OCI-M2 (cell line): ENCODE measurements at regions not wholly inside any gene's neighbourhood (a gene's known extent, or its start where the extent isn't known, plus 50 kb on each side); places are given as distances from the start of the nearest gene placed in this dataset.
"Not testable (repeated sequence)": the region's sequence is repeated elsewhere in the genome, so short reads cannot be mapped to it uniquely, and the experiment has no call there.

ENCODE experiments used
- DNase-seq: peaks from one replicate; lab custom pipeline; 2025; ENCODE audit not compliant: unreplicated experiment; lab: John Stamatoyannopoulos, UW

GRCh38 chr2:48213646-48214045, 100.8 kb upstream of the FOXN2 start:
- no peak for DNase-seq

DNA sequence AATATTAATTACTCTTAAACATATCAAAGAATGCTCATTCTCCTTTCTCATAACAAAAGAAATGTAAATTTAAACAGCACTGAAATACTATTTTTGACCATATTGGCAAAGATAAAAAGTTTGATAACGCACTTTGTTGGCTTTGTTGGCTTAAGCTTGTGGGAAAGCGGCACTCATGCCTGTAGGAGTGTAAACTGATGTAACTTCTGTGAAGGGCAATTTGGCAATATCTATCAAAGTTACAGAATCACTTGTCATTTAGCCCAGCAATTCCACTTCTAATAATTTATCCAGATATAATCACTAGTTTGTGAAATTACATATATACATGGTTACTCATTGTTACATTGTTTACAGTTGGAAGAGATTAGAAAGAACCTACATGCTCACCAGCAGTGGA, 96.3 kb upstream of the FOXN2 start:
- DNase-seq = no peak

DNA sequence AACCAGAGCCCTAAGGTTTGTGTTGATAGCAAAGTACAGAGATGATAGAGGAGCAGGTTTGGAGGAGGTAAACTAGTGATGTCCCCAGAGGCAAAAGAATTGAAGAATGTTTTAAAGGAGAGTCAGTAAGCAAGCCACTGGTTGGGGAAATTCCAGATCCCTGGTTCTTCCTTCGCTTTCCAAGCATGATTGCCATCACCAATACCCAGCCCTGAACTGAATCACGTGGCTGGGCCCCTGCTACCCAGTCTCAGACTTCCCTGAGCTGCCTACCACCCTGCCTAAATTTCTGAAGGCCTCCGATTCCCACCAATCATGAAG, 95.3 kb upstream of the FOXN2 start:
- no peak for DNase-seq

- no peak for DNase-seq
These were observed 94.7 kb upstream of the FOXN2 start for GRCh38 chr2:48219555-48220436.

- DNase-seq = no peak
These were observed 94.0 kb upstream of the FOXN2 start for GRCh38 chr2:48220501-48220900.

GRCh38 chr2:48221846-48222516, 92.5 kb upstream of the FOXN2 start:
- DNase-seq = no peak

- DNase-seq = no peak
These were observed 86.7 kb upstream of the FOXN2 start for GRCh38 chr2:48227617-48228344.

- DNase-seq = no peak
These were observed 86.2 kb upstream of the FOXN2 start for GRCh38 chr2:48228345-48228684.

- DNase-seq = no peak
These were observed 85.4 kb upstream of the FOXN2 start for GRCh38 chr2:48229063-48229462.

- DNase-seq = no peak
These were observed 83.6 kb upstream of the FOXN2 start for GRCh38 chr2:48230834-48231233.

DNA sequence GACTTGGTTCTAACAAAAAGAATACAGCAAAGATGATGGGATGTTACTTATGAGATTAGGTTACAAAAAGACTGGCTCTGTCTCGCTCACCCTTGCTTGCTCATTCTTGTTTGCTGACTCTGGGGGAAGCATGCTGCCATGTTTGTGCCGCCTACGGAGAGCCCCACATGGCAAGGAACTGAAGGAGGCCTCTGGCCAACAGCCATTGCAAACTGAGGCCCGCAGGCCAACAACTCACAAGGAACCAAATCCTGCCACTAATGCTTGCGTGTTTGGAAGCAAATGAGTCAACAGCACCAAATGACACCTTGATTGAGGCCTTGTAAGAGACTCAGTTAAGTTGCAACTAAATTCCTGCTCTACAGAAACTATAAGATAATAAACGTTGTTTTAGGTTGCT, 82.1 kb upstream of the FOXN2 start:
- DNase-seq = no peak

- DNase-seq = no peak
These were observed 81.5 kb upstream of the FOXN2 start for GRCh38 chr2:48233005-48233404.

DNA sequence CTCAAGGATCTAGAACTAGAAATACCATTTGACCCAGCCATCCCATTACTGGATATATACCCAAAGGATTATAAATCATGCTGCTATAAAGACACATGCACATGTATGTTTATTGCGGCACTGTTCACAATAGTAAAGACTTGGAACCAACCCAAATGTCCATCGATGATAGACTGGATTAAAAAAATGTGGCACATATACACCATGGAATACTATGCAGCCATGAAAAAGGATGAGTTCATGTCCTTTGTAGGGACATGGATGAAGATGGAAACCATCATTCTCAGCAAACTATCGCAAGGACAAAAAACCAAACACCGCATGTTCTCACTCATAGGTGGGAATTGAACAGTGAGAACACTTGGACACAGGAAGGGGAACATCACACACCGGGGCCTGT, 80.7 kb upstream of the FOXN2 start:
- not testable (repeated sequence) for DNase-seq

- DNase-seq = no peak
These were observed 79.4 kb upstream of the FOXN2 start for GRCh38 chr2:48235076-48235475.

DNA sequence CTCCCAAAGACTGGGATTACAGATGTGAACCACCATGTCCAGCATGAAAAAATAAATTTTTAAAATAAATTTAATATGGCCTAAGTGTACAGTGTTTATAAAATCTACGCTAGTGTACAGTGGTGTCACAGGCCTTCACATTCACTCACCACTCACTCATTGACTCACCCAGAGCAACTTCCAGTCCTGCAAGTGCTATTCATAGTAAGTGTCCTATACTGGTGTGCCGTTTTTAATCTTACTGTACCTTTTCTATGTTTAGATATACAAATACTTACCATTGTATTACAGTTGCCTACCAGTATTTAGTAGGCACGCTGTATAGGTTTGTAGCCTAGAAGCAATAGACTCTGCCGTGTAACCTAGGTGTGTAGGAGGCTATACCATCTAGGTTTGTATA, 76.1 kb upstream of the FOXN2 start:
- no peak for DNase-seq

GRCh38 chr2:48240912-48241311, 73.6 kb upstream of the FOXN2 start:
- no peak for DNase-seq

- no peak for DNase-seq
These were observed 67.3 kb upstream of the FOXN2 start for GRCh38 chr2:48247206-48247605.

GRCh38 chr2:48248251-48248933, 66.1 kb upstream of the FOXN2 start:
- DNase-seq = no peak

- no peak for DNase-seq
These were observed 65.5 kb upstream of the FOXN2 start for GRCh38 chr2:48249025-48249424.

- DNase-seq = no peak
These were observed 64.6 kb upstream of the FOXN2 start for GRCh38 chr2:48249631-48250473.

DNA sequence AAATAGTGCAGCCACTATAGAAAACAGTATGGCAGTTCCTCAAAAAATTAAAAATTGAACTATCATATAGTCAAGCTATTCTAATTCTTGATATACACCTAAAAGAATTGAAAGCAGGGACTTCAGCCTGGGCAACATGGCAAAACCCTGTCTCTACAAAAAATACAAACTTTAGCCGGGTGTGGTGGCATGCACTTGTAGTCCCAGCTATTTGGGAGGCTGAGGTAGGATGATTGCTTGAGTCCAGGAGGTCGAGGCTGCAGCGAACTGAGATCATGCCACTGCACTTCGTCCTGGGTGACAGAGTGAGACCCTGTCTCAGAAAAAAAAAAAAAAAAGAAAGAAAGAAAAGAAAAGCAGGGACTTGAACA, 64.0 kb upstream of the FOXN2 start:
- no peak for DNase-seq
